HTR-8/SVneo (cell line): ENCODE measurements at regions not wholly inside any gene's neighbourhood (a gene's known extent, or its start where the extent isn't known, plus 50 kb on each side); places are given as distances from the start of the nearest gene placed in this dataset.

Experiments
- DNase-seq: peaks from one replicate; pipeline ENCODE4 v3.0.0; 2011; ENCODE audit warnings: low spot score, mixed read lengths; ENCODE audit not compliant: insufficient read length
- FAIRE-seq: peaks from 2 replicates; lab custom pipeline; 2011; peaks lifted over from hg19 to GRCh38; lab: Jason Lieb, UNC

GRCh38 chr11:71201936-71202597 lies 50.3 kb downstream of the SHANK2 start:
- DNase-seq (no peak), FAIRE-seq (no peak)

GRCh38 chr11:71201231-71201630 lies 51.1 kb downstream of the SHANK2 start:
- FAIRE-seq = peak; percentile 16
- DNase-seq = no peak

GRCh38 chr11:71200761-71201160 lies 51.6 kb downstream of the SHANK2 start:
- no peak for FAIRE-seq
- DNase-seq = no peak

- DNase-seq (no peak), FAIRE-seq (peak; percentile 48)
These were observed 52.1 kb downstream of the SHANK2 start for GRCh38 chr11:71200172-71200716.

- FAIRE-seq = no peak
- DNase-seq = no peak
These were observed 53.1 kb downstream of the SHANK2 start for GRCh38 chr11:71199226-71199820.

- FAIRE-seq (no peak), DNase-seq (no peak)
These were observed 53.6 kb downstream of the SHANK2 start for GRCh38 chr11:71198823-71199165.

GRCh38 chr11:71198141-71198822 lies 54.1 kb downstream of the SHANK2 start:
- DNase-seq (no peak), FAIRE-seq (no peak)

- FAIRE-seq (no peak), DNase-seq (no peak)
These were observed 55.3 kb downstream of the SHANK2 start for GRCh38 chr11:71197096-71197495.

- FAIRE-seq (no peak), DNase-seq (no peak)
These were observed 57.7 kb downstream of the SHANK2 start for GRCh38 chr11:71194710-71195109.

GRCh38 chr11:71193431-71193830 lies 58.9 kb downstream of the SHANK2 start:
- DNase-seq = no peak
- no peak for FAIRE-seq

GRCh38 chr11:71192629-71193028 lies 59.7 kb downstream of the SHANK2 start:
- no peak for FAIRE-seq
- no peak for DNase-seq

GRCh38 chr11:71191201-71191600 lies 61.2 kb downstream of the SHANK2 start:
- no peak for DNase-seq
- FAIRE-seq = no peak

GRCh38 chr11:71190551-71190950 lies 61.8 kb downstream of the SHANK2 start:
- no peak for DNase-seq
- FAIRE-seq = no peak

- FAIRE-seq = no peak
- DNase-seq = no peak
These were observed 62.5 kb downstream of the SHANK2 start for GRCh38 chr11:71189768-71190315.

- no peak for FAIRE-seq
These were observed 63.2 kb downstream of the SHANK2 start for GRCh38 chr11:71188886-71189767.

GRCh38 chr11:71188073-71188472 lies 64.3 kb downstream of the SHANK2 start:
- FAIRE-seq = peak; percentile 49
- DNase-seq = no peak

More at GRCh38 chr11:71188886-71189767, 63.2 kb downstream of the SHANK2 start:
- no peak for DNase-seq

GRCh38 chr11:71186806-71187205 lies 65.6 kb downstream of the SHANK2 start:
- no peak for FAIRE-seq
- DNase-seq = no peak

GRCh38 chr11:71185411-71185810 lies 67.0 kb downstream of the SHANK2 start:
- DNase-seq = no peak
- FAIRE-seq = no peak

- FAIRE-seq (no peak), DNase-seq (no peak)
These were observed 67.8 kb downstream of the SHANK2 start for GRCh38 chr11:71184421-71185210.
